CD14-positive monocyte (primary cell): ENCODE measurements at regions not wholly inside any gene's neighbourhood (a gene's known extent, or its start where the extent isn't known, plus 50 kb on each side); places are given as distances from the start of the nearest gene placed in this dataset.

Source experiments
- DNase-seq, 3 donors: peaks; one replicate each; pipeline ENCODE4 v3.0.0-alpha.2; 2011 to 2022
- H2AFZ ChIP-seq: 2 replicates; pipeline ENCODE4 v1.6.0; 2012; ENCODE audit warnings: mild to moderate bottlenecking, low read depth, low read length, inconsistent platforms; ENCODE audit not compliant: insufficient read depth, poor library complexity, severe bottlenecking
- H3K27ac ChIP-seq, 2 donors: 1 replicate in 1 of 2; 2 replicates in 1 of 2; pipeline ENCODE4 v1.5.1; 2012 to 2013; ENCODE audit warnings: low read length in 2 of 2, control low read depth in 1 of 2, inconsistent platforms in 1 of 2, low read depth in 1 of 2, mild to moderate bottlenecking in 1 of 2
- H3K27me3 ChIP-seq, 2 donors: one replicate each; pipeline versions ENCODE4 v1.6.0 to v1.6.1; 2011 to 2013; ENCODE audit warnings: low read length in 2 of 2; ENCODE audit not compliant: control insufficient read depth in 2 of 2, insufficient read depth in 2 of 2
- H3K36me3 ChIP-seq, 2 donors: replicated peaks in 1 of 2; 1 replicate in 1 of 2; 2 replicates in 1 of 2; pipeline versions ENCODE4 v1.5.1 to v1.6.1; 2012 to 2013; ENCODE audit warnings: low read length in 2 of 2, control low read depth in 1 of 2, inconsistent platforms in 1 of 2, mild to moderate bottlenecking in 1 of 2; ENCODE audit not compliant: insufficient read depth in 2 of 2, control insufficient read depth in 1 of 2
- H3K4me1 ChIP-seq, 2 donors: 1 replicate in 1 of 2; 2 replicates in 1 of 2; pipeline versions ENCODE4 v1.5.1 to v1.6.1; 2012 to 2013; ENCODE audit warnings: low read length in 2 of 2, control low read depth in 1 of 2, inconsistent platforms in 1 of 2, mild to moderate bottlenecking in 1 of 2, moderate library complexity in 1 of 2; ENCODE audit not compliant: insufficient read depth in 2 of 2, control insufficient read depth in 1 of 2
- H3K4me2 ChIP-seq: replicated peaks from 2 replicates; pipeline ENCODE3; 2012; ENCODE audit warnings: low read length, moderate library complexity, mild to moderate bottlenecking; ENCODE audit not compliant: poor library complexity, severe bottlenecking; ENCODE audit errors: extremely low read depth
- H3K4me3 ChIP-seq, 3 experiments: fragments of 200-600 bp in 1 of 3; sonication (generic) in 1 of 3; replicated peaks in 1 of 3; 1 replicate in 2 of 3; 2 replicates in 1 of 3; pipeline ENCODE4 v1.5.1; 2011 to 2013; ENCODE audit warnings: low read length in 3 of 3, mild to moderate bottlenecking in 3 of 3, control low read depth in 2 of 3, low read depth in 2 of 3, inconsistent platforms in 1 of 3, moderate library complexity in 1 of 3
- H3K79me2 ChIP-seq: 2 replicates; pipeline ENCODE4 v1.6.0; 2012; ENCODE audit warnings: mild to moderate bottlenecking, control low read depth, inconsistent platforms, low read length, moderate library complexity; ENCODE audit not compliant: insufficient read depth
- H3K9ac ChIP-seq: 2 replicates; pipeline ENCODE4 v1.6.0; 2017; ENCODE audit warnings: low read length, mild to moderate bottlenecking; ENCODE audit not compliant: insufficient read depth, poor library complexity, severe bottlenecking
- H3K9me3 ChIP-seq, 2 donors: replicated peaks in 1 of 2; 1 replicate in 1 of 2; 2 replicates in 1 of 2; pipeline versions ENCODE4 v1.5.1 to v1.6.1; 2012 to 2013; ENCODE audit warnings: low read length in 2 of 2, control low read depth in 1 of 2; ENCODE audit not compliant: control insufficient read depth in 1 of 2, insufficient read depth in 1 of 2
- H4K20me1 ChIP-seq: 2 replicates; pipeline ENCODE4 v1.6.0; 2012; ENCODE audit warnings: mild to moderate bottlenecking, low read length, control low read depth, moderate library complexity; ENCODE audit not compliant: insufficient read depth
- H3K27ac Mint-ChIP-seq, 7 donors: one replicate each; pipeline ENCODE4 v1.8.0; 2020; ENCODE audit warnings: mild to moderate bottlenecking in 7 of 7, mixed read lengths in 7 of 7, moderate library complexity in 6 of 7, inconsistent platforms in 2 of 7
- H3K27me3 Mint-ChIP-seq, 3 donors: one replicate each; pipeline ENCODE4 v1.8.0; 2021 to 2022; ENCODE audit warnings: low read depth in 3 of 3, mild to moderate bottlenecking in 3 of 3, mixed read lengths in 3 of 3, moderate library complexity in 3 of 3, inconsistent platforms in 1 of 3
- H3K36me3 Mint-ChIP-seq, 2 donors: one replicate each; pipeline ENCODE4 v1.8.0; 2020; ENCODE audit warnings: mixed read lengths in 2 of 2, inconsistent platforms in 1 of 2, mild to moderate bottlenecking in 1 of 2
- H3K4me1 Mint-ChIP-seq: one replicate; pipeline ENCODE4 v1.8.0; 2020; ENCODE audit warnings: mild to moderate bottlenecking, mixed read lengths
- H3K4me3 Mint-ChIP-seq, 2 donors: one replicate each; pipeline ENCODE4 v1.8.0; 2020; ENCODE audit warnings: mild to moderate bottlenecking in 2 of 2, mixed read lengths in 2 of 2, moderate library complexity in 1 of 2
- H3K9me3 Mint-ChIP-seq, 7 donors: one replicate each; pipeline ENCODE4 v1.8.0; 2020 to 2022; ENCODE audit warnings: mixed read lengths in 7 of 7, mild to moderate bottlenecking in 6 of 7, moderate library complexity in 6 of 7, inconsistent platforms in 2 of 7
- WGBS: methylation state at CpG from one replicate; pipeline ENCODE4 v1.1.5; 2013; ENCODE audit warnings: missing lambda C conversion rate; ENCODE audit not compliant: insufficient coverage; 5-methylcytosine and 5-hydroxymethylcytosine counted together
- intact Hi-C, 2 donors: fragments of 100-400 bp; cut with micrococcal nuclease; formaldehyde crosslinking; loops; one replicate each; pipeline versions ENCODE4 v1.15.0 to v1.15.1; 2023
- TF ChIP-seq, protein P1 (sequence below): fragments of 200-600 bp; IDR thresholded peaks from one replicate; pipeline ENCODE4 v1.8.0; 2022; ENCODE audit warnings: antibody characterized with exemption, mild to moderate bottlenecking

- no peaks in the 10 kb centered on the region for H3K27me3 Mint-ChIP-seq
- Histone ChIP-seq H4K20me1 (no peaks in the 10 kb centered on the region), H3K27ac (no peak overlapping the region), H3K9ac (no peak overlapping the region), H3K4me1 (no peaks in the 10 kb centered on the region), H3K9me3 (no peaks in the 10 kb centered on the region), H3K27me3 (no peaks in the 10 kb centered on the region), H3K4me3 (no peak overlapping the region), H3K4me2 (no peak overlapping the region), H3K79me2 (no peaks in the 10 kb centered on the region), H2AFZ (no peak overlapping the region), H3K36me3 (no peaks in the 10 kb centered on the region)
- no peak overlapping the region for H3K27ac Mint-ChIP-seq
- WGBS: no CpG with 5 or more reads among the region's 2 CpGs
- DNase-seq: no peak
- H3K4me1 Mint-ChIP-seq: no peaks in the 10 kb centered on the region
- TF ChIP-seq, protein P1, sequence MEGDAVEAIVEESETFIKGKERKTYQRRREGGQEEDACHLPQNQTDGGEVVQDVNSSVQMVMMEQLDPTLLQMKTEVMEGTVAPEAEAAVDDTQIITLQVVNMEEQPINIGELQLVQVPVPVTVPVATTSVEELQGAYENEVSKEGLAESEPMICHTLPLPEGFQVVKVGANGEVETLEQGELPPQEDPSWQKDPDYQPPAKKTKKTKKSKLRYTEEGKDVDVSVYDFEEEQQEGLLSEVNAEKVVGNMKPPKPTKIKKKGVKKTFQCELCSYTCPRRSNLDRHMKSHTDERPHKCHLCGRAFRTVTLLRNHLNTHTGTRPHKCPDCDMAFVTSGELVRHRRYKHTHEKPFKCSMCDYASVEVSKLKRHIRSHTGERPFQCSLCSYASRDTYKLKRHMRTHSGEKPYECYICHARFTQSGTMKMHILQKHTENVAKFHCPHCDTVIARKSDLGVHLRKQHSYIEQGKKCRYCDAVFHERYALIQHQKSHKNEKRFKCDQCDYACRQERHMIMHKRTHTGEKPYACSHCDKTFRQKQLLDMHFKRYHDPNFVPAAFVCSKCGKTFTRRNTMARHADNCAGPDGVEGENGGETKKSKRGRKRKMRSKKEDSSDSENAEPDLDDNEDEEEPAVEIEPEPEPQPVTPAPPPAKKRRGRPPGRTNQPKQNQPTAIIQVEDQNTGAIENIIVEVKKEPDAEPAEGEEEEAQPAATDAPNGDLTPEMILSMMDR: no peak
- intact Hi-C loops: no loop called here
- H3K4me3 Mint-ChIP-seq: no peak overlapping the region
- peaks cover 0 to 5% (median 3%) of the 10 kb centered on the region in 7 donors for H3K9me3 Mint-ChIP-seq
- no peaks in the 10 kb centered on the region for H3K36me3 Mint-ChIP-seq
These were observed 95.7 kb upstream of the FAM47A start for GRCh38 chrX:34227804-34228203.

- H3K4me3 ChIP-seq: no peak overlapping the region
- no peaks in the 10 kb centered on the region for H4K20me1 ChIP-seq
- no CpG with 5 or more reads among the region's 3 CpGs for WGBS
- no peak overlapping the region for H3K4me2 ChIP-seq
- no peaks in the 10 kb centered on the region for H3K4me1 ChIP-seq
- no peaks in the 10 kb centered on the region for H3K9me3 ChIP-seq
- Mint-ChIP-seq H3K9me3 (peaks cover 0 to 4% (median 2%) of the 10 kb centered on the region in 7 donors), H3K27ac (no peak overlapping the region), H3K27me3 (no peaks in the 10 kb centered on the region), H3K4me3 (no peak overlapping the region), H3K4me1 (no peaks in the 10 kb centered on the region), H3K36me3 (no peaks in the 10 kb centered on the region)
- H3K27me3 ChIP-seq: no peaks in the 10 kb centered on the region
- H3K79me2 ChIP-seq: no peaks in the 10 kb centered on the region
- H3K27ac ChIP-seq: no peak overlapping the region
- intact Hi-C loops: no loop called here
- H2AFZ ChIP-seq: no peak overlapping the region
- TF ChIP-seq, protein P1: no peak
- H3K36me3 ChIP-seq: no peaks in the 10 kb centered on the region
- DNase-seq: no peak
- no peak overlapping the region for H3K9ac ChIP-seq
These were observed 91.5 kb upstream of the FAM47A start for GRCh38 chrX:34223574-34223973.
